ENCODE measurements at regions not wholly inside any gene's neighbourhood (a gene's known extent, or its start where the extent isn't known, plus 50 kb on each side); places are given as distances from the start of the nearest gene placed in this dataset.
A peak's percentile ranks its signal among the peaks of the same experiment; 100 is the strongest.
"Not testable (repeated sequence)": the region's sequence is repeated elsewhere in the genome, so short reads cannot be mapped to it uniquely, and the experiment has no call there.

- no peak for DNase-seq (ENCODE audit: low read depth)
These were observed 312.9 kb upstream of the PRR16 start for GRCh38 chr5:120151181-120151580.

DNA sequence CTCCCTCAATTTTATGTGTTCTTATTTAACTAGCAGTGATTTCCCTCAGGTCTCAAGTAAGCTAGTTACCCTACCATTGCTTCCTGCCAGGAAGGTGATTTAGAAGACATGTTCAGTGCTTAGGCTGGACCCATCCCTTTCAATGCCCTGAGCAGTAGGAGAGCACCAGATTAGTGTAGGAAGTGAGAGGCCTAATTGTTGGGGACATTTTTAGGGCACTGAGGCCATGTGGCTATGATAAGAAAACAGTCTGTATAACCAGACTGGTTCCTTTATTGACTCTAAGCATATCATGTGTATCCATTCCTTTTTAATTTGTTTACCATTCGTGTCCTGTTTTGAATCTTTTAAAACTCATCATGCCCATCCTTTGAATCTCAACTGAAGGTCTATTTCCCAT is 312.3 kb upstream of the PRR16 start:
- no peak for DNase-seq (ENCODE audit: low read depth)

GRCh38 chr5:120152472-120152871 is 311.6 kb upstream of the PRR16 start:
- peak; percentile 71 for DNase-seq (ENCODE audit: low read depth)

- DNase-seq (ENCODE audit: low read depth), result no peak
These were observed 311.2 kb upstream of the PRR16 start for GRCh38 chr5:120152931-120153330.

DNA sequence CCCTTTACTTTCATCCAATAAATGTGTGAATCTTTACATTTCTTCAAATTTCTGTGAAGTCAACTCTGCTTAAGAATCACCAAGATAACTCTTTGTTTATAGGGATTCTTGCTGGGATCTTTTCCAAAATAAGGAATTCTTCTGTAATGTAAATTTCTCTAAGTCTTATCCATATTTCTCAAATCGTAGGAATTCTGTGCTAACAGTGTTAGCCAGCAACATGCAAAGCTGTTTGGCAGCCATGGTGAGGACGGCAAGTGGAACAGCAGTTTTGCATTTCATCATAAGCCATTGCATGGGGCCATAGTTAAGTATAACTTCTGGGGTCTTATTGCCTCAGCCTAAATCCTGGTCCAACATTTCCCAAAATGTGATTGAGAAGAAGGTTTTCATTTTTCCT is 310.5 kb upstream of the PRR16 start:
- DNase-seq (ENCODE audit: low read depth), result no peak

DNA sequence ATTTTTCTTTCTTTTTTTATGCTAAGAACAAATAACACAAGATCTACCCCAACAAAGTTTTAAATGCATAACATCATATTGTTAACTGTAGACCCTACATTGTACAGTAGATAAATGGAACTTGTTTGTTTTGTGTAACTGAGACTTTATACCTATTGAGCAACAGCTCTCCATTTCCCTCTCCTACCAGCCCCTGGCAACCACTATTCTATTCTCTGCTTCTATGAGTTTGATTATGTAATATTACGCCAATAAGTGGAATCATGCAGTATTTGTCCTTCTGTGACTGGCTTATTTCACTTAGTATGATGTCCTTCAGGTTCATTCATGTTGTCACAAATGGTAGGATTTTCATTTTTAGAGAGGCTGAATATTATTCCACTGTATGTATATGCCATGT is 308.2 kb upstream of the PRR16 start:
- DNase-seq (ENCODE audit: low read depth), result no peak

- DNase-seq (ENCODE audit: low read depth), result no peak
These were observed 305.9 kb upstream of the PRR16 start for GRCh38 chr5:120158211-120158610.

DNA sequence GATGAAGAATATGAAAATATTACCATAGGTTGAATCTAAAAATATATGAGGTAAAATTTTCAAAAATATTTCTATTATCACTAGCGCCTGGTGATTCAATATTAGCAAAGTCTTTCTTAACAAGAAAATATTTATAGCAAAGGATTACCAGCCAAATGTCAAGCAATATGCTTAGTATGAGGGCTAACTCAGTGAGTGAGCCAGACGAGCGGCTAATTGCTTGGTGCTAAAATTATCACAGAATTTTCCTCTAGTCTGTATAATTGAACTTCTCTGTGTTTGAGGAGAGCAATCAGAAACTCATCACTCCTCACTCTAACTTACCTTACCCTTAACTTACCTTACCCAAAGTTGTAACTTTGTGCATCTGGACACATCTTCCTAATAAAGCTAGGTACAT is 304.9 kb upstream of the PRR16 start:
- no peak for DNase-seq (ENCODE audit: low read depth)

- DNase-seq (ENCODE audit: low read depth), result no peak
These were observed 303.8 kb upstream of the PRR16 start for GRCh38 chr5:120160124-120160895.

DNA sequence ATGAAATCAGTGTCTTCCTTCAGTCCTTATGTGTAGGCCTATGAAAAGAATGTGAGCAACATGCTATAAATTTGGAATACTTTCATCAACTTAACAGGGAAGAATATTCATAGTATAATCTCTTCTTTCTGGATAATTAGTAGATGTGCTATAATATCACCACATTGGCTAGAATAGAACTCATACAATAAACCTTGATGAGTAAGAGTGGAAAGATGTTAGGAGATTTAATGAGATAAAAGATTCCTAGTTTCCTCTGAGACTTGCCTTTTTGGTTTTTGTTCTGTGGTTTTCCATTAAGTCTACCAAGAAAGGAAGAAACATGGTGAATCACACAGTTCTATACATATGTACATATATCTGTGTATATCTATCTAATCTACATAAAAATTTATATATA is 301.8 kb upstream of the PRR16 start:
- DNase-seq (ENCODE audit: low read depth), result no peak

- DNase-seq (ENCODE audit: low read depth), result no peak
These were observed 300.1 kb upstream of the PRR16 start for GRCh38 chr5:120164037-120164436.

GRCh38 chr5:120164986-120165385 is 299.1 kb upstream of the PRR16 start:
- no peak for DNase-seq (ENCODE audit: low read depth)

- DNase-seq (ENCODE audit: low read depth), result no peak
These were observed 291.0 kb upstream of the PRR16 start for GRCh38 chr5:120173125-120173524.

- DNase-seq (ENCODE audit: low read depth), result no peak
These were observed 290.0 kb upstream of the PRR16 start for GRCh38 chr5:120174089-120174488.

DNA sequence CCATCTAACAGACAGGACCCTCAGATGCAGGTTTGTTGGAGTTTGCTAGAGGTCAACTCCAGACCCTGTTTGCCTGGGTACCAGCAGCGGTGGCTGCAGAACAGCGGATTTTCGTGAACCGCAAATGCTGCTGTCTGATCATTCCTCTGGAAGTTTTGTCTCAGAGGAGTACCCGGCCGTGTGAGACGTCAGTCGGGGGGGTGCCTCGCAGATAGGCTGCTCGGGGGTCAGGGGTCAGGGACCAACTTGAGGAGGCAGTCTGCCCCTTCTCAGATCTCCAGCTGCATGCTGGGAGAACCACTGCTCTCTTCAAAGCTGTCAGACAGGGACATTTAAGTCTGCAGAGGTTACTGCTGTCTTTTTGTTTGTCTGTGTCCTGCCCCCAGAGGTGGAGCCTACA is 282.9 kb upstream of the PRR16 start:
- not testable (repeated sequence) for DNase-seq (ENCODE audit: low read depth)

- DNase-seq (ENCODE audit: low read depth), result not testable (repeated sequence)
These were observed 269.4 kb upstream of the PRR16 start for GRCh38 chr5:120194650-120195049.

GRCh38 chr5:120199559-120199958 is 264.5 kb upstream of the PRR16 start:
- DNase-seq (ENCODE audit: low read depth), result no peak

DNA sequence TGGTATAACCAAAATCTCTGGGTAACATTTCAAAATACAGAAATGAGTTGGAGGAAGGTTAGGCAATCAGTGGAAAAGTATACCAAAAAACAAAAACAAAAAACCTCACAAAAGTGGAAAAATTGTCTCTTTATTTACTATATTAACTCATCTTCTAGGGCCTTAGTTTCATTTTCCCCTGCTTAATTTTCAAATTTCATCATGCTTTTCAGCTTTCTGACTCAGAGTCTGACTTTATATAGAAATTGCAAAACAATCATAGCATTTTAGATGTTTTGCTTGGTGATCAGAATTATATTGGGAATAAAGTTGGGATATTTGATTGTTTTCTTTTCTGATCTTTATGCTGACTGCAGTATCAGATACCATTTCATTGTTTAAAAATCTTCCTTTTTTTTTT is 257.0 kb upstream of the PRR16 start:
- no peak for DNase-seq (ENCODE audit: low read depth)

DNA sequence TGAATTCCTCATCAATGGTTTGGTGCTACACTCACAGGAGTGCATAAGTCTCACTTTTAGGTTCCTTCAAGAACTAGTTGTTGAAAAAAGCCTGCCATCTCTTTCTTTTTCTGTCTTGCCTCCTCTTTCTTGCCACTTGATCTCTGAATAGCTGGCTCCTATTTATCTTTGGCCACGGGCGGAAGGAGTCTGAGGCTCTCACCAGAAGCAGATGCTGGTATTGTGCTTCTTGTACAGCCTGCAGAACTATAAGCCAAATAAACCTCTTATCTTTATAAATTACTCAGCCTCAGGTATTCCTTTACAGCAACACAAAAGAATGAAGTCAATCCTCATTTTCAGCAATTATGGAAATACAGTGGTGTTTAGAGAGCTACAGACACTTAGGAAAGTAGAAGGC is 247.1 kb upstream of the PRR16 start:
- DNase-seq (ENCODE audit: low read depth), result no peak

DNA sequence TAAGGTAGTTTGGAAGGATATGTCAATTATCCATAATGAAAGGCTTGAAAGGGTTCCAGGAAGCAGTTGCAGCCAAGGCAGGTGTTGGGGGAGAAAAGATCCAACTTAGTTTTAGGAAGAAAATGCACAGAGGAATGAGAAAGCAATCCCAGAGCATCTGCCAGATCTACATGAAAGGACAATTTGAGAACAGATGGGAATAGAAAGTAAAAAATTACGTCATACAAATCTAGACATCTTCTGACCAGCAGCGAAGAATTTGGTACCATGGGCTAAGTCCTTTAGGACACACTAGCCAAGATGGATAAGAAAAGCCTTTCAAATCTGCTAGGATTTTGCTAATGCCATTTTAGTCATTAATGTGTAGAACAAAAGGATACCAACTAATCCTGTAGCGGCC is 244.1 kb upstream of the PRR16 start:
- no peak for DNase-seq (ENCODE audit: low read depth)

- no peak for DNase-seq (ENCODE audit: low read depth)
These were observed 238.6 kb upstream of the PRR16 start for GRCh38 chr5:120225524-120225923.

- DNase-seq (ENCODE audit: low read depth), result no peak
These were observed 235.7 kb upstream of the PRR16 start for GRCh38 chr5:120228262-120229031.

GRCh38 chr5:120229036-120229435 is 235.1 kb upstream of the PRR16 start:
- DNase-seq (ENCODE audit: low read depth), result no peak

DNA sequence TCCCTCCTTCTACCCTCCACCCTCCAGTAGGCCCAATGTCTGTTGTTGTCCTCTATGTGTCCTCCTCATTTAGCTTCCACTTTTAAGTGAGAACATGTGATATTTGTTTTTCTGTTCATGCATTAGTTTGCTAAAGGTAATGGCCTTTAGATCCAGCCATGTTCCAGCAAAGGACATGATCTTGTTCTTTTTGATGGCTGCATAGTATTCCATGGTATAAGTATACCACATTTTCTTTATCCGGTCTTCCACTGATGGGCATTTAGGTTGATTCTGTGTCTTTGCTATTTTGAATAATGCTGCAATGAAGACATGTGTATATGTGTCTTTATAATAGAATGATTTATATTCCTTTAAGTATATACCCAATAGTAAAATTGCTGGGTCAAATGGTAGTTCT is 232.5 kb upstream of the PRR16 start:
- no peak for DNase-seq (ENCODE audit: low read depth)

Measured in GM04503 (cell line).